Natural killer cell treated with Interleukin-12 subunit alpha and Interleukin-12 subunit beta and Interleukin-15 and Interleukin-18, amount 100 ng/mL, for 72 hours (primary cell): ENCODE measurements at regions not wholly inside any gene's neighbourhood (a gene's known extent, or its start where the extent isn't known, plus 50 kb on each side); places are given as distances from the start of the nearest gene placed in this dataset.

ENCODE experiments used
- ATAC-seq, 2 donors: fragments of 150-1000 bp; cut with Tn5 transposase in 1 of 2; sonication (Bioruptor Pico), chemical (Tn5 transposase) in 1 of 2; 2 replicates each; pipeline ENCODE4 v1.10.0; 2021
- DNase-seq: peaks from one replicate; pipeline ENCODE4 v3.0.0; 2022; ENCODE audit warnings: low spot score
- H3K27ac Mint-ChIP-seq, 2 donors: 1 replicate in 1 of 2; 2 replicates in 1 of 2; pipeline ENCODE4 v1.8.0; 2022; ENCODE audit warnings: mixed read lengths in 2 of 2, mild to moderate bottlenecking in 1 of 2, moderate library complexity in 1 of 2
- H3K27me3 Mint-ChIP-seq, 2 donors: 1 replicate in 1 of 2; 2 replicates in 1 of 2; pipeline ENCODE4 v1.8.0; 2022; ENCODE audit warnings: mixed read lengths in 2 of 2
- H3K36me3 Mint-ChIP-seq: one replicate; pipeline ENCODE4 v1.8.0; 2022; ENCODE audit warnings: mixed read lengths
- H3K4me1 Mint-ChIP-seq, 2 donors: 1 replicate in 1 of 2; 2 replicates in 1 of 2; pipeline ENCODE4 v1.8.0; 2022; ENCODE audit warnings: low read depth in 2 of 2, mixed read lengths in 2 of 2, mild to moderate bottlenecking in 1 of 2
- H3K4me3 Mint-ChIP-seq: one replicate; pipeline ENCODE4 v1.8.0; 2022; ENCODE audit warnings: mixed read lengths
- H3K9me3 Mint-ChIP-seq: 2 replicates; pipeline ENCODE4 v1.8.0; 2022; ENCODE audit warnings: mixed read lengths

DNA sequence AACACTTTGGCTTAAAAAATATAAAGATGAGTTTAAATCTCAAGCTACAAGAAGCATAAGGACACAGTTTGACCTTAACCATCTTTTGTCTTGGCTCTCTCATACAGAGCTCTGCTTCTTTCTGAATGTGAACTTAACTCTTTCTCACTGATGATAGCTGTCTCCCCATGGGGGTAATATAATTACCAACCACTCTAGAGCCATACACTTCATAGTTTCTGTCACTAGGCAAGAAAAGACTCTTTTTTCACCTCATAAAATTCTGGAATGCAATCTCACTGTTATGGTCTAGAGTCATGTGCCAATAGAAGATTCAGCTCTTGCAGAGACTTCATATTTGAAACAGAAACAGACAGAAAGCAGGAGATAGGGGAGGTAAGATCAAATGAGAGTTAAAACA, 481.7 kb upstream of the AGA start:
- Mint-ChIP-seq H3K4me1 (no peaks in the 10 kb centered on the region), H3K36me3 (no peaks in the 10 kb centered on the region), H3K27me3 (no peaks in the 10 kb centered on the region), H3K27ac (no peak overlapping the region), H3K4me3 (no peak overlapping the region), H3K9me3 (peaks cover 11% of the 10 kb centered on the region)
- DNase-seq = no peak
- no peak for ATAC-seq

DNA sequence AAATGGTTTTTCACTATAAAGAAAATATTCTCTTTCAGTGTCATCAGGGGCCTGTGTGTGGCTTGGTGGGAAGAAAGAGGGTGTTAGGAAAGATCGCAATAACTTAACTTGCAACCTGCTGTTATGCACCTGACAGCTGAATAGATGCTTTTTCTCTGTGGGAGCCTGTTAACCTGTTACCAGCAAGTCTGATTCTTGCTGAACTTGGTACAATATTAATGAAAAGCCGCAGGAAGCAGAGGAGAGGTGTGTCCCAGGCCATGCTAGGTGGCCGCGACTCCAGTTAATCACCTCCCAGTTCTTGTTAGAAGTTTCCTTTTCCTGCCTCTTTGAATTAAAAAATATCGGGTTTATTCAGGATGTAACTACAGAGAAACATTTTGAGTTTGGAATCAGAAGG, 494.8 kb upstream of the AGA start:
- Mint-ChIP-seq H3K4me1 (no peaks in the 10 kb centered on the region), H3K9me3 (peaks cover 7% of the 10 kb centered on the region), H3K27me3 (no peaks in the 10 kb centered on the region), H3K36me3 (no peaks in the 10 kb centered on the region), H3K27ac (no peak overlapping the region), H3K4me3 (no peak overlapping the region)
- DNase-seq (no peak), ATAC-seq (no peak)

- no peaks in the 10 kb centered on the region for H3K4me1 Mint-ChIP-seq
- H3K27ac Mint-ChIP-seq = no peak overlapping the region
- peaks cover 7% of the 10 kb centered on the region for H3K9me3 Mint-ChIP-seq
- H3K4me3 Mint-ChIP-seq = no peak overlapping the region
- ATAC-seq (no peak), DNase-seq (no peak)
- no peaks in the 10 kb centered on the region for H3K36me3 Mint-ChIP-seq
- no peaks in the 10 kb centered on the region for H3K27me3 Mint-ChIP-seq
Measured at GRCh38 chr4:177938226-177938625, 496.0 kb upstream of the AGA start.

DNA sequence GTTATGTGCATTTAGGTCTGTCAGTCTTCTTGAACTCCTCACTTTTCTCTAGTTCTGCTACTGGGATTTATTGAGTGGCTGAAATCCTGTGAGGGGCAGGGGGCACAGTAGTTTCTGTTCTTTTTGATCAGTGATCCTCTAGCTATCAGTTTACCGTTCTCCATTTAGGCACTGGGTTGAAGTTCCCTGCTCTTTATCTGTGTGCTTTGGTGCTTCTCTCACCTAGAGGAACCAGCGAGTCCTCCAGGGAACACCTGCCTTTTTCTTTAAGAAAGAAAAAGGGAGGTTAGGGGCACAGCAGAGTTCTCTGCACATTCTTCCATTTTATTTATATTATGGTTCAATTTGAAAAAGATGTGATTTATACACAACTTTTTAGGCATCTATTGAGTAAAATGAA, 503.0 kb upstream of the AGA start:
- no peaks in the 10 kb centered on the region for H3K4me1 Mint-ChIP-seq
- DNase-seq (no peak), ATAC-seq (no peak)
- H3K4me3 Mint-ChIP-seq = no peak overlapping the region
- H3K27me3 Mint-ChIP-seq = no peaks in the 10 kb centered on the region
- no peaks in the 10 kb centered on the region for H3K36me3 Mint-ChIP-seq
- no peak overlapping the region for H3K27ac Mint-ChIP-seq
- peaks cover 9% of the 10 kb centered on the region for H3K9me3 Mint-ChIP-seq

DNA sequence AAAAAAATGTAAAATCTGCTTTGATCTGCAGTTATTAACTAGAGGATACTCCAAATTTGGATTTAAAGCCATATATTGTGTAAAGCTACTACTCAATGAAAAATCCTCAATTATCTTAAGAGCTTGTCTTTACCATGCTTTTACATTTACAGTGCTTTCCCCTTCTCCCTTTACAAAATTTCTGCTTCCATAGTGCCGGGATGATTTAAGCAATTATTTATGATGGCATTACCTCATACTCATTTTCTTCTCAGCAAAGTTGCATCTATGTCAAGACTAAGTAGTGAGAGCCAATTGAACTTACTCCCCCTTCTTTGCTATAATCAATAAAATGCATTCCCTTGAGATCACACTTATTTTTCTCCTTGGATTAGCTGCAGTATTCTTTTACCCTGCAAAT, 505.4 kb upstream of the AGA start:
- ATAC-seq = no peak
- H3K9me3 Mint-ChIP-seq = peaks cover 9% of the 10 kb centered on the region
- H3K36me3 Mint-ChIP-seq = no peaks in the 10 kb centered on the region

DNA sequence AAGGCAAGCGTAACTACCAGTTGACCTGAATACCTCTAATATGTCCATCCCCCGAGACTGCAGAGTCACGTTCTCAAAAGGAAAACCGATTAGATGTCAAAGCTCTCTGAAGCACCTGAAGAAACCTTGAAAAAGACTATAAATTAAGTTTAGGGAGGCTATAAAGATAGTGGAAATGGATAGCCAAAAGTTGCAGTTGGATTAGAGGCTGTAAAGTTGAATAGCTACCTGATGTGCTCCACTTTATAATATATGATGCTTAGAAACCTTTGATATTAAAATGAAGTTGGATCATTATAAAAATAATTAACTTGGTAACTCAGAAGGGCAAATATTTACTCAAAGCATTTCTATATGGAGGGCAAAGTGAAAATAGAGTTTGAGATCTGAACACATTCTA, 506.6 kb upstream of the AGA start:
- no peaks in the 10 kb centered on the region for H3K27me3 Mint-ChIP-seq
- no peak overlapping the region for H3K27ac Mint-ChIP-seq
- H3K36me3 Mint-ChIP-seq = no peaks in the 10 kb centered on the region
- H3K4me1 Mint-ChIP-seq = no peaks in the 10 kb centered on the region
- H3K9me3 Mint-ChIP-seq = peaks cover 9% of the 10 kb centered on the region
- DNase-seq (no peak), ATAC-seq (no peak)
- no peak overlapping the region for H3K4me3 Mint-ChIP-seq

More for the DNA sequence above, 505.4 kb upstream of the AGA start:
- no peak for DNase-seq
- no peak overlapping the region for H3K4me3 Mint-ChIP-seq
- no peaks in the 10 kb centered on the region for H3K27me3 Mint-ChIP-seq
- no peaks in the 10 kb centered on the region for H3K4me1 Mint-ChIP-seq
- no peak overlapping the region for H3K27ac Mint-ChIP-seq

DNA sequence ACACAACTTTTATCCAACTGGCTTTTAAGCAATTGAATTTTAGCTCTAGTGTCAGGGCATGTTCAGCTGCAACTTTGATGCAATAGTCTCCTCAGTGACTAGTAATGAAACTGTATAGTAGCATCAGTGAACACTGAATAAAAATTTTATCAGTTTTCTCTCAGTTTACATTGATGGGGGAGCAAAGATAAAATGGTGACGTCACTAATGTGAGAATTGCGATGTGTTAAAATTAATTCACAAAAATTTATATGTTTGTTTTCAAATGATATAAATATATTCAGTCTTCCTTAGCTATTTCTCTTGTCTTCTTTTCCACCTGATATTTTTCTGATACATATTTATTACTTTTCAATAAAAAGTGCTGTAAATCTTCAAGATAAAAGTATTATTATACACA, 508.8 kb upstream of the AGA start:
- Mint-ChIP-seq H3K36me3 (no peaks in the 10 kb centered on the region), H3K4me1 (no peaks in the 10 kb centered on the region)

DNA sequence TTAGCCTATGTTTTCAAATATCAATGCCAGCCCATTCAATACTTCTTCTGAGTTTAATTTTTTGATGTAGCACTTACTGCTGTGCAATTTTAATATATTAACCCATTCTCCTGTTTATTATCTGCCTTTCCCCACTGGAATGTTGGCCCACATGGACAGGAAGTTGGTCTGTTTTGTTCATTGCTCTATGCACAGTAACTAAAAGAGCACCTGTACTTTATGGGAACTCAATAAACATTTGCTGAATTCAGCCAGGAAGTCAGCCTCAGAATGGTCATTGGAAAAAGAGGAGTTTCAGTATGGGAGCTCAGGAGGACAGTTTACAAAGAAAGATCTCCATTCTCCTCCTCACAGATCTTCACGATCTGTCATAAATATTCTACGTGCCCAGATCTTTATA, 510.5 kb upstream of the AGA start:
- H3K4me1 Mint-ChIP-seq = no peaks in the 10 kb centered on the region
- peaks cover 5% of the 10 kb centered on the region for H3K9me3 Mint-ChIP-seq
- H3K36me3 Mint-ChIP-seq = no peaks in the 10 kb centered on the region
- no peaks in the 10 kb centered on the region for H3K27me3 Mint-ChIP-seq
- ATAC-seq = no peak
- DNase-seq = no peak
- no peak overlapping the region for H3K4me3 Mint-ChIP-seq
- H3K27ac Mint-ChIP-seq = no peak overlapping the region

More for the DNA sequence above, 508.8 kb upstream of the AGA start:
- ATAC-seq (no peak), DNase-seq (no peak)
- Mint-ChIP-seq H3K27ac (no peak overlapping the region), H3K27me3 (no peaks in the 10 kb centered on the region), H3K9me3 (peaks cover 6% of the 10 kb centered on the region), H3K4me3 (no peak overlapping the region)

DNA sequence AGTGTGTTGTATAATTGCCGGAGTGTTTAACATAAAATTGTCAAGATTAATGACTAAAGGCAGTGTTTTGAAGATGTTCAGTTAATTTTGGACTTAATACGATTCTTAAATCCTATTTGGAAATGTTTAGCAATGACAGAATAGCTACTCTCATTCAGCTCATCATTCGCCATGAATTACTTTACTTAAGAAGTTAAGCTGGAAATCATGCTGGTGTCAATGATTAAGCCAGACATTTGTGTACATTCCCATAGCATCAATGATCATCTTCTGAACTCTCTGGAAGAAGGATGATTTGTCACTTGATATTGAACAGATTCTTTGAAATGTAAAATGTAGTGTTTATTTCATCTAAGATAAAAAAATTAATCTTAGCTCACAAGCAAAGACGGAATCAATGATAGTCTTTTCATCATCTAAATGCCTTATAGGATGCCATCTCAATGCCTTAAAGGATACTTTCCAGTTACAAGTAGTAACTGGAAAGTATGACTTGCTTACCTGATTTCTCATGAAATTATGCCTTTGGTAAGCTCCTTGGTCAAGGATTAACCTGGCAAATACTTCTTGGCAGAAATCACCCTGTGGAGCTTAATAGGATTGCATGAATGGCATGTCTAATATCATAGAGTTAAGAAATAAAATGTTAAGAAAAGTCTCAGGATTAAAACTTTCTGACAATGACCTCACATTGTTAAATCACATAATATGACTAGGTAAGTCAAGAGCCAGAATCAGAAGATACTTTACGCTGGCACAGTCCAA, 515.5 kb upstream of the AGA start:
- ATAC-seq = no peak
- H3K36me3 Mint-ChIP-seq = no peaks in the 10 kb centered on the region
- no peaks in the 10 kb centered on the region for H3K27me3 Mint-ChIP-seq
- peaks cover 4% of the 10 kb centered on the region for H3K9me3 Mint-ChIP-seq
- no peaks in the 10 kb centered on the region for H3K4me1 Mint-ChIP-seq
- no peak overlapping the region for H3K4me3 Mint-ChIP-seq
- DNase-seq = no peak
- H3K27ac Mint-ChIP-seq = no peak overlapping the region

- Mint-ChIP-seq H3K27me3 (no peaks in the 10 kb centered on the region), H3K9me3 (peaks cover 10% of the 10 kb centered on the region), H3K4me3 (no peak overlapping the region), H3K27ac (no peak overlapping the region), H3K4me1 (no peaks in the 10 kb centered on the region), H3K36me3 (no peaks in the 10 kb centered on the region)
- ATAC-seq (no peak), DNase-seq (no peak)
Measured at GRCh38 chr4:177960566-177960965, 518.3 kb upstream of the AGA start.

- no peak for DNase-seq
- H3K4me1 Mint-ChIP-seq = no peaks in the 10 kb centered on the region
- peaks cover 10% of the 10 kb centered on the region for H3K9me3 Mint-ChIP-seq
- no peak overlapping the region for H3K4me3 Mint-ChIP-seq
- no peaks in the 10 kb centered on the region for H3K27me3 Mint-ChIP-seq
- ATAC-seq = no peak
- H3K36me3 Mint-ChIP-seq = no peaks in the 10 kb centered on the region
- no peak overlapping the region for H3K27ac Mint-ChIP-seq
Measured at GRCh38 chr4:177961761-177962380, 519.6 kb upstream of the AGA start.

DNA sequence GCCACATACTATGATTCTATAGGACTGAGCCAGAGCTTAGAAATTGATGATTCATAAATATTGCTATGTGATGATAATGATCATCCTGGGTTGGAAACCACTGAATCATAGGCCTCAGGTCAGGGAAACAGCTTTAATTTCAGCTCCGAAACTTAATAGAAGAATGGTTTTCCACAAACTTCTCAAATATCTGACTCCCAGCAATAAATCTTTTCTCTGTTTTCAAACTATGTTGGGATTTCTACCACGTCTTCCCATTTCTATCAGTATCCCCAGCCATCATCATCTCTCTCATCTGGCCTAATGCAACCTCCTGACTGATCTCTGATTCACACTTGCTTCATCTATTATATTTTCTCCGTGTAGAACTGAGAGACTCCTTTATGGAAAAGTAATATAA, 521.8 kb upstream of the AGA start:
- no peak overlapping the region for H3K4me3 Mint-ChIP-seq
- H3K4me1 Mint-ChIP-seq = no peaks in the 10 kb centered on the region
- no peaks in the 10 kb centered on the region for H3K27me3 Mint-ChIP-seq
- ATAC-seq = no peak
- DNase-seq = no peak
- H3K9me3 Mint-ChIP-seq = peaks cover 13% of the 10 kb centered on the region
- no peaks in the 10 kb centered on the region for H3K36me3 Mint-ChIP-seq
- no peak overlapping the region for H3K27ac Mint-ChIP-seq

DNA sequence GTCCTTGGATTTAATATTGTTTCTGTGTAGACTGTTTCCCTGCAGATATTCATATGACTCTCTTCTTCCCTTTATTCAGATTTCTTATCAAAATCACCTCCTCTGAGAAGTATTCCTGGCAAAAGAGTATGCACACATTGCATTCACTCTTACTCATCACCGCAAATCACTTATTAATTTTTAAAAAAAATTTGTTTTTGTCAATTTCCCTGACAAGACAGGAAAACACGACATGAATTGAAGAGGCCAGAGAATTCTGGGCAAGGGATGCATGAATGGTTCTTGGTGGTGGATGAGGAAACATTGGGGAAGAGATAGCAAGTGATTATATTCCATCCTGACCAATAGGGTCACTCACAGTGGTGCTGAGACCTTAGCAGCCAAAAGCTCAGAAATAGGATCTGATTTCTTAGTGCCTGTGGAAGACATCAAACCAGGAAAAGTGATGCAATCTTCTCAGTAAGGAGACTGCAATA, 522.5 kb upstream of the AGA start:
- no peaks in the 10 kb centered on the region for H3K4me1 Mint-ChIP-seq
- no peak for ATAC-seq
- no peak for DNase-seq
- no peaks in the 10 kb centered on the region for H3K36me3 Mint-ChIP-seq
- peaks cover 13% of the 10 kb centered on the region for H3K9me3 Mint-ChIP-seq
- no peaks in the 10 kb centered on the region for H3K27me3 Mint-ChIP-seq
- H3K4me3 Mint-ChIP-seq = no peak overlapping the region
- no peak overlapping the region for H3K27ac Mint-ChIP-seq

DNA sequence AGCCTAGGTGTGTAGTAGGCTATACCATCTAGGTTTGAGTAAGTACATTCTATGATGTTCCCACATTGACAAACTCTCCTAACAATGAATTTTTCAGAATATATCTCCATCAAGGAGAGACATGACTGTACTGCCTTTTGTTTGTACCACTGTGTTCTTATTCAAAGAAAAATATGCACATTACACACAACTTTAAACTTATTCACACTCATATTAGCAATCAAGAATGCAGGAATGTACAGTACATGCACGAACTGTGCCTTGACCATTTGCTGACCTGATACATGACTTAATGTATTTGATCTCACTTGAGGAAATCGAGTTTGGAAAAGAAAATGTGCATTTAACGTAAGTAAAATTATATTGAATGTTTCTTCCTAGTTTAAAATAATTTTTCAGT, 525.1 kb upstream of the AGA start:
- no peak for ATAC-seq
- Mint-ChIP-seq H3K36me3 (no peaks in the 10 kb centered on the region), H3K27ac (no peak overlapping the region), H3K4me3 (no peak overlapping the region), H3K27me3 (no peaks in the 10 kb centered on the region), H3K4me1 (no peaks in the 10 kb centered on the region), H3K9me3 (peaks cover 15% of the 10 kb centered on the region)
- DNase-seq = no peak
